HPDE6-E6E7 (cell line): ENCODE measurements at regions not wholly inside any gene's neighbourhood (a gene's known extent, or its start where the extent isn't known, plus 50 kb on each side); places are given as distances from the start of the nearest gene placed in this dataset.

Source experiments
- DNase-seq: peaks from one replicate; pipeline ENCODE4 v3.0.0; 2011; ENCODE audit warnings: missing footprints; ENCODE audit errors: extremely low spot score

GRCh38 chr17:77869665-77870132, 88.8 kb upstream of the TNRC6C start:
- DNase-seq, result no peak

DNA sequence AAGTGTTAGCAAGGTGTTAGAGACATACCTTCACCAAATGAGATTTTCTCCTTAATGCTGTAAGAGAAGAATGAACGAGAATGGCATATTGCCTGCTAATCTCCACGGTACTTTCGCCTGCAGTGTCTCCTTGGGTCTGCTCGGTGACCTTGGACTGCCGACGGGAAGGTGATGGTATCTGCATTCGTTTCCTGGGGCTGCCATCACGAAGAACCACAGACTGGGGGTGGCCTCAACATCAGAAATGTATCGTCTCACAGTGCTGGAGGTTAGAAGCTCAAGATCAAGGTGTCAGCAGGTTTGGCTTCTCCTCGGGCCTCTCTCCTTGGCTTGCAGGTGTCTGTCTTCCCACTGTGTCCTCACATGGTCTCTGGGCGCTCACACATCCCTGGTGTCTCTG, 86.3 kb upstream of the TNRC6C start:
- DNase-seq, result no peak

- DNase-seq, result no peak
Measured at GRCh38 chr17:77872714-77873499, 85.6 kb upstream of the TNRC6C start.

GRCh38 chr17:77873500-77874302, 84.8 kb upstream of the TNRC6C start:
- DNase-seq, result no peak

DNA sequence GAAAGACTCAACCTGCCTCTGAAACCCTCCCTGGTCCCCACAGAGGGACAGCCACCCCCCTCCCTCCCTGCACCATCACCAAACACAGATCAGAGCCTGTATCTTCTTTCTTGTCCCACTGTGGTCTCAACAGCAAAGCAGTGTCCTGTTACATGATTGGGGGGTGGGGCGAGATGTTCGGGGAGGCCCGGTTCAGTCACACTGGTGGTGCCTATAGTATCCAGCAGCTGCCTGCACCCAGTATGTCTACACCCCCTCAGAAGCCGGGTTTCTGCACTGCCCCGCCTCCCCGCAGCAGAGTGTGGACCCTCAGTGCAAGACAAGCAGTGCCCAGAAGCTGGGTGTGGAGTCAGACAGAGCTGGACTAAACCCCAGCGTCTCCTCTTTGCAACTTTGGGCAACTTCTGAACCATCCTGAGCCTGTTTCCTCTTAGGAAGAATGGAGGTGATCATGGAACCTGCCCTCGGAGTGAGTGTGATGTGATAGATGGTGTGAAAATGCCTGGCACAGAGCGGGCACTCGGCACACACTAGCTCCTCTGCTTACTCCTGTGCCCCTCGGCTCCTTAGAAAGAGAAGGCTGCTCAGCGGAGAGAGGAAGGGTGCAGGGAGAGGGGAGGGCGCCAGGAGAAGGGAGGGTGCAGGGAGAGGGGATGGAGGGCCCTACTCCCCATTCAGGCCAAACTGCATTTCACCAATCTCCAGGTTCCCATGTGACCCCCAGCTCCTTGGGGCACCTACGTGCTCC, 84.0 kb upstream of the TNRC6C start:
- no peak for DNase-seq

- DNase-seq, result no peak
Measured at GRCh38 chr17:77875051-77875780, 83.3 kb upstream of the TNRC6C start.

GRCh38 chr17:77875881-77876509, 82.5 kb upstream of the TNRC6C start:
- DNase-seq, result no peak

DNA sequence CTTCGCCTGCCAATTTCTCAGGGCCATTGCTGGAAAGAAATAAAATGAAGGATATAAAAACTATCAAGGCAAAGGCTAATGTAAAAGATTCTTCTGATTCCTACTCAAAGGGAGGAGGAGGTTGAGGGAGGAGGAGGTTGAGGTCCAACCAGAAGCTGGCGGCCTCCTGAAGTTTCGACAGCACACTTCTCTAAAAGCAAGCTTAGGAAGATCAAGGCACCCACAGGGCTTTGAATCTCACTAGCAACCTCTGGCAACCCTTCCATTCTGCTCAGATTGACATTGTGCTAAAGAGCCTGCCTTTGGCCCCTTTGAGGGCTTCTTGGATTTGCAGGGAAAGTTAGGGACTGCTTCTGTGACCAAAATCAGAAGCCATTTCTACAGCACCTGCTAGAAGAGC, 81.5 kb upstream of the TNRC6C start:
- DNase-seq, result no peak

DNA sequence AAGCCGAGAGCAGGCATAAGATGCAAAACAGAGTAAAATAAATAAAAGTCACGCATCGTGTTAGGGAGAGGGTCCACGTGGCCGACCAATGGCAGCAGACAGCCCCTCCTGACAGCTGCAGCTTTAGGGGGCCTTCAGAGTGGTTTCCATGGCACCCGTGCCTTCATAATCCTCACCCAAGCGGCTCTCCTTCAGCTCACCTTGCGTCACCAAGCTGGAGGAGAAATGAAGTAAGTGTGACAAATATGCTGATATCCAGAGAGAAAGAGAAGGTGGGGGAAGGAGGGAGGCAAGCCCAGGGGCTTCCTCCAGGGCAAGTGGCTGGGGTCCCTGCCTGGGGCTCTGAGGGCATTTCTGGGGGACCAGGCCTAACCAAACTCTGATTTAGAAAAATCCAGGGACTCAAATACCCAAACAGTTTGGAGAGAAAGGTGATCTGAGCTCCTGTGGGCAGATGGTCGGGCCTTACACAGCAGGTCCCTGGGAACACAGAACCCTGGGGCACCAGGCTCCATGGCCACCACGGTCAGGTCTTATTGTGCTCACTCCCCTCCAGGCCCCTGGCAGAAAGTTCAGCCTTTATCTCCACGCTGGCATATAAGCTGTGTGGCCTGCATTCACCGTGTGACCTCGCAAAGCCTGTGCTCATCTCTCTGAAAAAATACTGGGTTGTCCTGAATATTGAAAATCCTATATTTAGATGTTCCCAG, 80.7 kb upstream of the TNRC6C start:
- DNase-seq, result no peak

GRCh38 chr17:77879226-77879895, 79.1 kb upstream of the TNRC6C start:
- no peak for DNase-seq

DNA sequence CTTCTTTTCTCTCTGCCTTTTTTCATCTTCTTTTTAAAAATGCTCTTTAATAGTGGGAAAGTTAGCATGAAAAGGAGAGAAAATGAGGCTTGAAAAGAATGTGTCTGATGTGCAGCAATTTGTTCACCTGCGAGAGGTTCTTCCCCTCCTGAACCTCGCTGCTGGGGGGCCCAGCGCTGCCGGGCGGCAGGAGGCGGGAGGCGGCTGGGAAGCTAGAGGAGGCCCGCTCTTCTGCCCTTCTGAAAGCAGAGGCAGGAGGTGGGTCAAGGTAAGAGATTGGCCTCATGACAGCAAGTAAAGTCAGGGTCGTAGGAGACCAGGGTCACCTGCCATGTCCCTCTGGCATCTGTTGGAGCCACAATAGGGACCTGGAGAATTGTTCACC, 78.6 kb upstream of the TNRC6C start:
- no peak for DNase-seq

GRCh38 chr17:77880711-77881450, 77.6 kb upstream of the TNRC6C start:
- no peak for DNase-seq

DNA sequence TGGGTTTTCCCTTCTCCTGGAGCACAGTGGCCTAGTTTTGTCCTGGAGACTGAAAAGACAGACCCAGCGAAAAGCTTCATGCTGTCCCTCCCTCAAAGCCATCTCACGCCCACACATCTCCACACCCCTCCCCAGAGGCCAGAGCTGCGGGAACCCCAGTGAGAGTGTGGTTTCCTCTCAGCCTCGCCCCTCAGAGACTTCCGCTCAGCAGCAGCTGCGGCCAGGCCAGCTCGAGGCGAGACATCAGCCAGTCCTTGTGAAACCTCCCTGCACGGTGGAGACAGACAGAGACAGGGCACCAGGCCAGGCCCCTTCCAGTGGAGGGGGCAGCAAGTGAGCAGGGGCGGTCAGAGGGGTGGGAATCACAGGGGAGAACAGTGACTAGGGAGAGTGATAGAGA, 77.0 kb upstream of the TNRC6C start:
- no peak for DNase-seq

- no peak for DNase-seq
Measured at GRCh38 chr17:77882040-77882439, 76.5 kb upstream of the TNRC6C start.

DNA sequence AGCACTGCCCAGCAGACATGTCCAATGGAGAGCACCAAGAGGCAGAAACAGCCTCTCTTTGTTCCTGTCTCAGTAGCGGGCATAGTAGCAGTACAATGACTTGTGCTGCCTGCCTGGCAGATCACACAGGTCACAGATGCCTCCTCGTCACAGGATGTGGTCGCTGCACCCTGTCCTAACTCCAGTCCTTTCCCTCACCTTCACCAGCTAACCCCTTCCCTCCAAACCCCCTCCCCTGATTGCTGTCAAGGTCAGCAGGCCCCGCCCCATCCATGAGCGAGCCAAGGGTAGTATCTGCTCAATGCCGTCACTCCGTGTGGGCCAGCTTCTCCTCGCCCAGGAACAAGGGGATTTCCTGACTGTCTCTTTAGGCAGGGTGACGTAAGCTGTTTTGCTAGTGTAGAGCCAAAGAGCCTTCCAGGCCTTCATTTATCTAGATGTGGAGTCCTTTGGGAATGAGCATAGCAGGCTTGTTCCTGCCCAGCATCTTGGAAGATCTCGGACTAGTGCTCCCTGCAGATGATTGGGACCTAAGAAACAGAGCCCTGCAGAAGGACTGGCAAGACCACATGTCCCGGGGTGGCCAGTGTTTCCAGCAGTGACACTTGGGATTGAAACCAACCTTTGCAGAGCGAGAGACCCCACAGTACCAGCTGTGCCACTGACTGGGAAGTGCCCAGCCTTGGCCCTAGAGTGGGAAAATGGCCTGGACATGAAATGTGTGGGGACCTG, 75.9 kb upstream of the TNRC6C start:
- DNase-seq, result no peak

DNA sequence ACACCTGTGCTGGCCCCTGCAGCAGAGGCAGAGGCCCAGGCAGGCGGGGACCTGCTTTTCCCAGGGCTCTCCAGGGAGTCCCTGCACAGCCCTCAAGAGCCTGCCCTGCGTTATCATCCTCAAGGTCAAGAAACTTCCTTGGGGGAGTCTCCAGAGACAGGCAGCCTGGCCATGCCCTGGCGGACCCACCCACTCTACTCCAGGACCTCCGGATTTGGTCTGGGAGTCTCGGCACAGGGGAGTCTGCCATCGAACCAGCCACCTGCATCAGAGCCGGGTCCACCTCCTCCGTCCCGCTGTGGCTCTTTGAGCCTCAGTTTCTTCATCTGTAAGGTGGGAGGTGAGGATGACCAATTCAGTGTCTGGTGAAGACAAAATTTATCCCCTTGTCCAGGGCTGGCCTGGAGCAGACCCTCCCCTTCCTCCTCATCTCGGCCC, 75.3 kb upstream of the TNRC6C start:
- no peak for DNase-seq

- DNase-seq, result no peak
Measured at GRCh38 chr17:77884019-77884418, 74.5 kb upstream of the TNRC6C start.

DNA sequence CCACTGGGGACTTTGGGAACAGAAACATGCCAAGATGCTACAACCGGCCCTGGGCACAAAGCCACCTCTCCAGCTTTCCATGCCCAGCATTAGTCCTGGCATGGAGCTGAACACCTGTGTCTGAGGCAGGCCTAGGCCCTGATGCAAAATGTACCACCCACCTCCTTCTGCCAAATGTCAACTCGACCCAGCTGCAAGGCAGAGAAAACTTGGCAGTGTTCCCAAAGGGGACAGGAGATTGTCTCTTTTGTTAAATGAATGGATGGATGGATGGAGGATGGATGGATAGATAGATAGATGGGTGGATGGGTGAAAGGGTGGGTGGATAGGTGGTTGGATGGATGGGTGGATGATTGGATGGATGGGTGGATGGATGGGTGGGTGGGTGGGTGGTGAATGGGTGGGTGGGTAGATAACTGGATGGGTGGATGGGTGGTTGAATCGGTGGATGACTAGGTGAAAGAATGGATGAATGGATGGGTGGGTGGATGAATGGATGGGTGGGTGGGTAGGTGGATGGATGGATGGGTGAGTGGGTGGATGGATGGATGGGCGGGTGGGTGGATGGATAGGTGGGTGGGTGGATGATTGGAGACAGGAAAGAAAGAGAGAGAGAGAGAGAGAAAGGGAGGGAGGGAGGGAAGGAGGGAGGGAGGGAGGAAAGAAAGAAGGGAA, 73.4 kb upstream of the TNRC6C start:
- DNase-seq, result no peak
